ENCODE measurements at regions not wholly inside any gene's neighbourhood (a gene's known extent, or its start where the extent isn't known, plus 50 kb on each side); places are given as distances from the start of the nearest gene placed in this dataset.

GRCh38 chr13:99136427-99136954 lies 64.2 kb upstream of the UBAC2 start:
- intact Hi-C loops (cut with DNase I) = no loop called here
- DNase-seq = peak in 1 of 7 donors; percentile 11
- WGBS, 4 donors = 44 to 78% (median 71%) methylated on average over 3 to 8 of the region's 8 CpGs

DNA sequence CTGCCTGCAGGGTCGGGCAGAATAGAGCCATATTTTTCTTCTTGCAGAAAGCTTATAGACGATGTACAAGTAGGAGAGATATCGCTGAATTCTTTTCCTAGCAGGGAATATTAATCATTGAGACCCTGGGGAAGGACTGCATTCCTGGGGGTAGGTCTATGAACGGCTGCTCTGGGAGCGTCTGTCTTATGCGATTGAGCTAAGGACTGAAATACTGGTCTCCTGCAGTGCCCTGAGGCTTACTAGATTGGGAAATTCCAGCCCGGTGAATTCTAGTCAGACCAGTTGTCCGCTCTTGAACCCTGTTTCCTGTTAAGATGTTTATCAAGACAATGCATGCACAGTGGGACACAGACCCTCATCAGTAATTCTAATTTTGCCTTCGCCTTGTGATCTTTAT lies 59.8 kb upstream of the UBAC2 start:
- Histone ChIP-seq H3K9me3 (replicated peaks in 1 of 3) (no peaks in the 10 kb centered on the region), H3K36me3 (replicated peaks in 1 of 2) (no peaks in the 10 kb centered on the region), H3K4me1 (replicated peaks in 1 of 2) (no peaks in the 10 kb centered on the region), H3K27ac (no peak overlapping the region), H3K27me3 (no peaks in the 10 kb centered on the region), H3K4me3 (no peak overlapping the region)
- WGBS, 4 donors = 71 to 87% (median 83%) methylated on average over 9 of the region's 9 CpGs
- intact Hi-C loops (cut with DNase I) = no loop called here
- TF ChIP-seq, protein P1, sequence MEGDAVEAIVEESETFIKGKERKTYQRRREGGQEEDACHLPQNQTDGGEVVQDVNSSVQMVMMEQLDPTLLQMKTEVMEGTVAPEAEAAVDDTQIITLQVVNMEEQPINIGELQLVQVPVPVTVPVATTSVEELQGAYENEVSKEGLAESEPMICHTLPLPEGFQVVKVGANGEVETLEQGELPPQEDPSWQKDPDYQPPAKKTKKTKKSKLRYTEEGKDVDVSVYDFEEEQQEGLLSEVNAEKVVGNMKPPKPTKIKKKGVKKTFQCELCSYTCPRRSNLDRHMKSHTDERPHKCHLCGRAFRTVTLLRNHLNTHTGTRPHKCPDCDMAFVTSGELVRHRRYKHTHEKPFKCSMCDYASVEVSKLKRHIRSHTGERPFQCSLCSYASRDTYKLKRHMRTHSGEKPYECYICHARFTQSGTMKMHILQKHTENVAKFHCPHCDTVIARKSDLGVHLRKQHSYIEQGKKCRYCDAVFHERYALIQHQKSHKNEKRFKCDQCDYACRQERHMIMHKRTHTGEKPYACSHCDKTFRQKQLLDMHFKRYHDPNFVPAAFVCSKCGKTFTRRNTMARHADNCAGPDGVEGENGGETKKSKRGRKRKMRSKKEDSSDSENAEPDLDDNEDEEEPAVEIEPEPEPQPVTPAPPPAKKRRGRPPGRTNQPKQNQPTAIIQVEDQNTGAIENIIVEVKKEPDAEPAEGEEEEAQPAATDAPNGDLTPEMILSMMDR (IDR thresholded peaks at IDR 0.05) = no peak
- TF ChIP-seq POLR2A (IDR thresholded peaks at IDR 0.05) = no peak
- peak in 1 of 7 donors; percentile 2 for DNase-seq

More at GRCh38 chr13:99136427-99136954, 64.2 kb upstream of the UBAC2 start:
- no peak overlapping the region for H3K27ac ChIP-seq
- no peaks in the 10 kb centered on the region for H3K9me3 ChIP-seq (replicated peaks in 1 of 3)
- H3K27me3 ChIP-seq = no peaks in the 10 kb centered on the region
- no peaks in the 10 kb centered on the region for H3K36me3 ChIP-seq (replicated peaks in 1 of 2)
- H3K4me1 ChIP-seq (replicated peaks in 1 of 2) = no peaks in the 10 kb centered on the region
- TF ChIP-seq, protein P1 (IDR thresholded peaks at IDR 0.05) = no peak
- no peak for TF ChIP-seq POLR2A (IDR thresholded peaks at IDR 0.05)
- H3K4me3 ChIP-seq = no peak overlapping the region

DNA sequence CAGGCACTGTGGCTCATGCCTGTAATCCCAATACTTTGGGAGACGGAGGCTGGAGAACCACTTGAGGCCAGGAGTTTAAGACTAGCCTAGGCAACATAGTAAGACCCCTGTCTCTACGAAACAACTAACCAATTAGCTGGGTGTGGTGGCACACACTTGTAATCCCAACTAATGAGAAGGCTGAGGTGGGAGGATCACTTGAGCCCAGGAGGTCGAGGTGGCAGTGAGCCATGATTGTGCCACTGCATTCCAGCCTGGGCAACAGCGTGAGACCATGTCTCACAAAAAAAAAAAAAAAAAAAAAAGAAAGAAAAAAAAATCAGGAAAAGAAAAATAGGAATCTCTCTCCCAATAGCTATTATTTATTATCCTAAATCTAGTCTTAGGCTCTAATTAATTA lies 56.8 kb upstream of the UBAC2 start:
- Histone ChIP-seq H3K9me3 (replicated peaks in 1 of 3) (no peaks in the 10 kb centered on the region), H3K4me3 (no peak overlapping the region), H3K27me3 (no peaks in the 10 kb centered on the region), H3K4me1 (replicated peaks in 1 of 2) (no peaks in the 10 kb centered on the region), H3K36me3 (replicated peaks in 1 of 2) (no peaks in the 10 kb centered on the region), H3K27ac (no peak overlapping the region)
- WGBS, 4 donors = 80 to 97% (median 90%) methylated on average over 3 to 4 of the region's 4 CpGs
- DNase-seq = no peak
- intact Hi-C loops (cut with DNase I) = no loop called here
- TF ChIP-seq, protein P1 (IDR thresholded peaks at IDR 0.05) = no peak
- TF ChIP-seq POLR2A (IDR thresholded peaks at IDR 0.05) = no peak

DNA sequence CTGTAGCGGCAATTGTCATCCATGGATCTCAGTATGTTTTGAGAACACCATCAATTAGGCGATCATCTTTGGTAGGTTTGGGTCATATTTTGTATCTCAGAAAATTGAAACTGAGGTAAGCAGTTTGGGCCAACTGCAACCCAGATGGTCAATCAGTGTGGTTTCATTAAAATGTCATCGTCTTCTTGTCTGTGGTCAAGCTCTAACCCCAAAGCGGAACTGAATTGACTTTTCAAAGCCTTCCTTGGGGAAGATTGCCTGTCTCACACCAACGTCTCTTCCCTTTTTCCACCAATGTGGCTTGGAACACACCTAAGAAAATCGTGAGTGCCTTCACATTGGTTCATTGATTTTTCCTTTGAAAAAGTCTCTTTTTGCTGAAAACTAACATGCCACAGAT lies 56.3 kb upstream of the UBAC2 start:
- Histone ChIP-seq H3K4me1 (replicated peaks in 1 of 2) (no peaks in the 10 kb centered on the region), H3K27ac (no peak overlapping the region), H3K27me3 (no peaks in the 10 kb centered on the region), H3K4me3 (no peak overlapping the region), H3K36me3 (replicated peaks in 1 of 2) (no peaks in the 10 kb centered on the region), H3K9me3 (replicated peaks in 1 of 3) (no peaks in the 10 kb centered on the region)
- 70 to 77% (median 73%) methylated on average over 6 of the region's 6 CpGs for WGBS, 4 donors
- no peak for TF ChIP-seq POLR2A (IDR thresholded peaks at IDR 0.05)
- TF ChIP-seq, protein P1 (IDR thresholded peaks at IDR 0.05) = no peak
- intact Hi-C loops (cut with DNase I) = no loop called here
- no peak for DNase-seq

All from adrenal gland (tissue), 9 donors.